ELF-1 (cell line): ENCODE measurements at regions not wholly inside any gene's neighbourhood (a gene's known extent, or its start where the extent isn't known, plus 50 kb on each side); places are given as distances from the start of the nearest gene placed in this dataset.
A peak's percentile ranks its signal among the peaks of the same experiment; 100 is the strongest.

Source experiments
- DNase-seq: peaks from one replicate; pipeline ENCODE4 v3.0.0-alpha.2; 2016; ENCODE audit warnings: low read depth, low spot score

DNA sequence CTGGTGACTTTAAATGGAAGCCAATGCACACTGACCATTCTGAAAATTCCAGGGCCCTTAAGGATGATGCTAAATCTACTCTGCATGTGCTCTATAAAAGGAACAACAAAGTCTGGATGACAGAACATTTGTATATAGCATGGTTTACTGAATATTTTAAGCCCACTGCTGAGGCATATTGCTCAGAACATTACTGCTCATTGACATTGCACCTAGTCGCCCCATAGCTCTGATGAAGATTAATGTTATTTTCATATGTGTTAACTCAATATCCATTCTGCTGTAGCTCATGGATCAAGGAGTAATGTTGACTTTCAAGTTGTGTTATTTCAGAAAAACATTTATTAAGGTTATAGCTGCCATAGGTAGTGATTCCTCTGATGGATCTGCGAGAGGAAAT is 827.5 kb upstream of the CHAC2 start:
- DNase-seq, result no peak

DNA sequence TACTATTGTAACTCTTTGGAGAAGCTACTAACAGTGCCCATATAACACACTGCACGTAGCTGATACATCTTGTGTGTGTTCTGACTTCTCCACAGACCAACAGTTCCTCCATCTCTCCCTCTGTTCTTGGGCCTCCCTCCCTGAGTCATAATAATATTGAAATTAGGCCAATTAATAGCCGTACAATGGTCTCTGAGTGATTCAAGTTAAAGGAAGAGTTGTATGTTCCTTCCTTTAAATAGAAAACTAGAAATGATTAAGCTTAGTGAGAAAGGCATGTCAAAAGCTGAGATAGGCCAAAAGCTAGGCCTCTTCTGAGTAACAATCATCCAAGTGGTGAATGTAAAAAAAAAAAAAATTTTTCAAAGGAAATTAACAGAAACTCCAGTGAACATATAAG is 828.4 kb upstream of the CHAC2 start:
- no peak for DNase-seq

DNA sequence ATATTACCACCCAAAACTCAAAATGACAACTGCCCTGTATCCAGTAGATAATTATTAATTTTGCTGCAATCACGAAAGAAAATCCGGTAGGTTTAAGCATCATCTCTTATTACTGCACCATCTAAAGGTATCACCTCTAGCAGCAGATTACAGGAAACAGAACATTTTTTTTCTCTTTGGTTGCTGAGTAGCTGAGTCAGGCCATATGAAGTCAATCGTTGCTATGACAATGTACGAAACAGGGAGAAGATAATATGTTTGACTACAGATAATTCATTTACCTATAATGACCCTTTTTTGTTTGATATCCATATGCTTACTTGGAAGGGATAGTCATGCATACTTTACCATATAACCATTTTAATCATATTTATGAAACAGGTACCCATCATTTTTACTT is 831.6 kb upstream of the CHAC2 start:
- DNase-seq, result no peak

DNA sequence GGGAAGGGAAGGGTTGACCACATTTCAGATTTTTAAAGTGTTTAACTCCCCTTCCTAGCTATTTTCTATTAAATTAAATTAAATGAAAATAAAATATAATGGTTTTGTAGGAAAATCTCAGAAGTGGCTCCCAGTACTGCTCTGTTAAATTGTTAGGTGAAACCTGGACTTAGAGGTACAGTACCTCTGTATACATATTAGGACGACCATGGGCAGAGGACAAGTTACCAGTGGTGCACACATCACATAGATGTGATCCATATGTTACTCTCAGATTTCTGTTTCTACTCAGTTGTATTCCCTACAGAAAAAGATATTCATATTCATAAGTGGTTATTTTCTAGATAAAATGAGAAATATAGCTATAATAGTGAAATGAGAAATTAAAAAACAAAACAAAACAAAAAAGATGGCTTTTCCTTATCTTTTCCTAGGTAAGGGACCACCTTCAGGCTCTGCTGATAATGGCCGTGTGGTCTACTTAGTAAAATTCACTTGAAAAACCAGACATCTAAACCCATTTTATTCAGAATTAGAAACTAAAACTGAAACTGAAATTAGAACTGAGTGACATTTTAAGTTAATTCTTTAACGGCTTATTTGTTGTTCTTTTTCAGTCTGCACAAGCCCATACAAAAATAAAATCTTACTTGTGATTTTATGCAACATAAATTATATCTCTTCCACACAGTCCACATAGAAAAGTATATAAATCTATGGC is 832.5 kb upstream of the CHAC2 start:
- DNase-seq, result no peak

DNA sequence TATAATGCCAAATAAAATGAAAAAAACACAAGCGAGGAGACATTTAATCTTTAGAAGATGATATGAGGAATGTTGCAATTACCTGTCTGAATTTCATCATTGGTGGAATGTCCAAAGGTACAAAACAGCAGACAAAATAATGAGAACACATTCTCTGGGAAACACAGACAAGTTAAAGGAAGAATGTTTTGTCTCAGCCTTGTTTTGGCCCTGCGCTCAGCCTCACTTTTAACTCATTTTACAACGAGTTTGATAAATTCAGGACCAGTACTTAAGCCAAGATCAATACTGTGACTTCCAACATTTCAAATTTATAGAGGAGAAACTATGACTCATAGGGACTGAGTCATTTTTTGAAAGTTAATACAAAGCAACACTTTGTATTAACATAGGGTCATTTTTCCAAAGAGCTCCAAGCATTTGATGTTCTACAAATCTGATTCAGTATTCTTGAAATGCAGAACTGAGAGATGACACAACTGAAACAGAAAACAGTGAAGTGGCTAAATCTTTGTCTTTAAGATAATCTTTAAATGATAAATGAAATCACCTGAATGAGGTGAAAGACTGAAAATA is 833.2 kb upstream of the CHAC2 start:
- DNase-seq, result no peak

DNA sequence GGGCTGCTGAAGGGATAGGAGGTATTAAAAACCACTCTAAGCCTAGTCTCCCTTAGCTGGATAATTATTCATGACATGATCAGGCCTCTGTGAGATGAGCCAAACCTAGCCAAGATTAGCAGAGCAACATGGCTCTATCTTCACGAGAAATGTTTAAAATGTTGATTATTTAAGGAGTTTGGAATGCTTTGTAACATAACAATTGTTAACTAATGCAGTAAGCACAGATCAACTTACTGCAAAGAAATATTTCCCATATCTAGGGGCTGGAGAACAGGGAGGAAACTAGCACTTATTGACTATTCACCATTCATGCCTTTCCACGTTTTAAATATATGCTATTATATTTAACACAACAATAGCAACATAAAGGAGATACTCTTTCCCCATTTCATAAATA is 833.7 kb upstream of the CHAC2 start:
- DNase-seq, result no peak

DNA sequence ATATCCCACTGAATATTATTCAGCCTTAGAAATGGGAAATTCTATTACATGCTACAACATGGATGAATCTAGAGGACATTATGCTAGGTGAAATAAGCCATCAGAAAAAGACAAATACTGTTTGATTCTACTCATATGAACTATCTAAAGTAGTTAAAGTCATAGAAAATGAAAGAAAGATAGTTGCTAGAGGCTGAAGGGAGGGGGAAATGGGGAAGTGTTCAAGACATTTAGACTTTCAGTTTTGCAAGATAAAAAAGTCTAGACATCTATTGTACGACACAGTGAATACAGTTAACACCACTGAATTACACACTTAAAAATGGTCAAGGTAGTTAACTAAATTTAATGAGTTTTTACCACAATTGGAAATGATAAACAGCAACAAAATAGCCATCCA is 835.9 kb upstream of the CHAC2 start:
- DNase-seq, result no peak

DNA sequence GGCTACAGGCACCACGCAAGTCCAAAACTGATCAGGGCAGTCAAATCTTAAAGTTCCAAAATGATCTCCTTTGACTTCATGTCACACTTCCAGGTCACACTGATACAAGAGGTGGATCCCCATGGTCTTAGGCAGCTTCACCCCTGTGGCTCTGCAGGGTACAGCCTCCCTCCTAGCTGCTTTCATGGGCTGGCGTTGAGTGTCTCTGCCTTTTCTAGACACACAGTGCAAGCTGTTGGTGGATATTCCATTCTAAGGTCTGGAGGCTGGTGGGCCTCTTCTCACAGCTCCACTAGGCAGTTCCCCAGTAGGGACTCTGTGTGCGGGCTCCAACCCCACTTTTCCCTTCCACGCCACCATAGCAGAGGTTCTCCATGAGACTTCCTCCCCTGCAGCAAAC is 838.2 kb upstream of the CHAC2 start:
- DNase-seq, result no peak

DNA sequence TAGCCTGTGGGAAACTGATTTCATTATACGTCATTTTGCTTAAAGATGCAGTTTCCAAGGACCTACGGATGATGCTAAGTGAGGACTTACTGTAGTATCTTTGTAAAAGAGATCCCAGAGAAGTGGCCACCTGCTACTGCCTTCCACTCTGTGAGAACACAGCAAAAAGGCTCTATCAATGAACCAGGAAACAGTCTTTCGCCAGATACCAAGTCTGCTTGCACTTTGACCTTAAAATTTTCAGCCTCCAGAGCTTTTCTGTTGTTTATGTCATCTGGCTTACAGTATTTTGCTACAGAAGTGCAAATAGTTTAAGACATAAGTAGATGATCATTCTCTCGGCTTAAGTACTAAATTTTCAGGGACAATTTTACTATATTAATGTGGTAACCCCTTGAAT is 847.9 kb upstream of the CHAC2 start:
- no peak for DNase-seq

DNA sequence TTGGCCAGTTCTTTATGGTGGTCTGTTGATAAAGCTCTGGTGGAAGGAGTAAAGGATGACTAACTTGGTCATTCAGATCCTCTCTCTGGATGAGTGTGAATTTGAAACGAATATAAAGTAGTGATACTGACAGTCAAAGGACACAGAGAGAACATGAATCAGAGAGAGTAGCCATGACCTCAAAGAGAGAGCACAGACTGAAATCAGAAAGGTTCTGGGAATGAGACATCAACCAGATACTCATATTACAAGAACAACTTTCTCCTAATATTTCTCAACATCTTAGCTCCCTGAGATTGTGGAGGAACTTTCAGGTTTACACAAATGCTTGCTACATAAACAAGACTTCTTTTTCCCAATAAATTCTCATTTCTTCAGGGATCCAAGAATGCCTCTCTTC is 849.1 kb upstream of the CHAC2 start:
- no peak for DNase-seq

DNA sequence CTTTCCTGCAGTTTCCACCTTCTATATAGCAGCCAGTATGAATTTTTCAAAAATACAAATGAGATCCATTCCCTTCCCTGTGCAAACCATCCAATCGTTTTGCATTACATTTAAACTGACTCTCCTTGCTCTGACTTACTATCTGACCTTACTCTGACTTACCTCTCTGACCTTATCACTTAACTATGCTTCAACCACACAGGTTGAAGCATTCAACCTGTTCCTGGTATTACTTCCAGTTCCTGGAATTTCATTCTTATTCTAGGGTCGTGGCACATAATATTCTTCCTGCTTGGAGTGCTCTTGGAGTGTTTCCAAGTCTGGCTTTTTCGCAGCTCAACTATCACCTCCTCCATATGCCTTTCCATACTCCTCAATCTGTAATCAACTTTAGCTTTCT is 850.6 kb upstream of the CHAC2 start:
- DNase-seq, result no peak

DNA sequence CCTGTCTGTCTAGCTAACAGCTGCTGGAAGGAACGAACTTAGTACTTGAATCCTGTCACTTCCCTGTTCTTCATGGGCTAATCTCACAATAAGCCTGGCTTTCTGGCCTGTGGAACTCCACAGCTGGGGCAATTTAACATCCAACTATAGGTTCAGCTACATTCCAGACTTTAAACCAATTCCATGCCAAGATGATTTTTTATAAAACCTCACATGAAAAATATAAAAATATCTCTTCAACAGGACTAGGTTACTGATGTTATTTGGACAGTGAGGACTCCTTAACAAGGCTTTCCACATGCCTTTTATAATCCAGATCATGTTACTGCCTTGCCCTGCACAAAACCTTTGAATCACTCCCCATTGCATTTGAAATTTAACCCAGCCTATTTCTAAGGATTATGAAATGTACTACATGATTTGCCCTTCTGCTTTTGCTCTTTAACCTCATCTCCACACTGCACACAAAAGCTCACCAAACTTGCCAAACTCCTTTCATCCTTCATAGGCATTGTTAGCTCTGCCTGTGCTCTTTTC is 863.2 kb upstream of the CHAC2 start:
- DNase-seq, result no peak

DNA sequence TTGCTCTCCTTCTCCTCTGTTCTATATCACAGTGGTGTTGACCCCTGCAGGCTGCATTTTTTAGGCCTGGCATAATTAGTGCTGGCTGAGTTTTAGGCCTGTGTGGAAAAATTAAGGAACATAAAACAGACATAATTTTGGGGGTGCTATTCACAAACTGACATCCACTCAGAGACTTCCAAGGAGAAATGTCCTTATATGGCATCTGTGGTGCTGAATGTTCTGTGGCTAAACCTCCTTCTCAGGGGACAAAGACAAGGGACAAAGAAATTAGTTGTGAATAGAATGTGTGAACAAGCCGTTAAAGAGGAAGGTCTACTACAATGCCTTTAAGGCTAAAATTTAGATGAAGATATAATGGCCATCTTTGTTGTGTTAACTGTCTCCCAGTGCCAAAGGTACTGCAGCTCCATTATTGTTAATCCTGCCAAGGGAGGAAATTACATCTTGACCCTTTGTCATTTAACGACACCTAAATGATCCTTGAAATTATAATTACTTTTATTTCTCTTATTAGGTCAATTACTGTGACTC is 870.0 kb upstream of the CHAC2 start:
- peak; percentile 1 for DNase-seq

DNA sequence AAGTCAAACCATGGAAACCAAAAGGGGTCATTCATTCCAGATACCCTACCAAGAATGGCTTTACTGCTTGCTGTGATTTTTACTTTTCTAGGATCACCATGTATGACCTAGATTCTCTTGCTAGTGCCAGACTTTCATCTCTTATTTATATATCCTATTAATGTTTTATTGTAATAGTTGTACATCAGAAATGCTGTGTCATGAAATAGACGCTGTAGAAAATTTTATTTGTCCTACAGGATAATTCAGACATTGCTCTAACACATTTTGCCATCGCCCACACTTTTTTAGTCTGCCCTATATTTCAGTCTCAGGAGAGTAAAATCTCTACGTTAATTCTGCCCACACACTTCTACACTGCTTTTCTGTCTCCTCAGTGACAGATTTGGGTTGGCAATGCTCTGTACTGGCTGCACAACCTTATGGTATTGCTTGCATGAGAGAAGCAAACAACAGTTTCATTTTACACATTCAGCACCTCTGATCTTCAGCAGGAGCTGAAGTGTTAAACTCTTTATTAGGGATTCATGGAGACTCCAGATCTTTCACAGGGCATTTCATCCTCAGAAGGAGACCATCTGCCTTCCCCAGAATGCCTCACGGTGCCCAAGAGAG is 871.8 kb upstream of the CHAC2 start:
- no peak for DNase-seq

DNA sequence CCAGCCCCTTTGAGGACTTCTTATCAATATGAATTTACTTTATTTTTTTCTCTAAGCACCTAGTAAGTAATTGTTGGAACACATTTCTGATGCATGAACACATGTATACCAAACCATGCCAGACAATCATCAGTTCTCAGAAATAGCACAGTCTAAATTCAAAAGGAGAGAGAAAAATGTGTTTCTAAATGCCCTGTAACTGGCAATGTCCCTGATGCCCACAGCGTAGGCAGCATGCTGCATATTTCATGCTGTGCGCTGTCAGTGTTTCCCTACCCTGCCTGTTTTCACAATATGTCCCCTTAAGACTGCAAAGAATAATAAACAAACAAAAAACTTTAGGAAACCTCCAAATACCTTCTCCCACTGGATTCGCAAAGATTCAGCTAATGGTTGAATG is 881.0 kb upstream of the CHAC2 start:
- no peak for DNase-seq

DNA sequence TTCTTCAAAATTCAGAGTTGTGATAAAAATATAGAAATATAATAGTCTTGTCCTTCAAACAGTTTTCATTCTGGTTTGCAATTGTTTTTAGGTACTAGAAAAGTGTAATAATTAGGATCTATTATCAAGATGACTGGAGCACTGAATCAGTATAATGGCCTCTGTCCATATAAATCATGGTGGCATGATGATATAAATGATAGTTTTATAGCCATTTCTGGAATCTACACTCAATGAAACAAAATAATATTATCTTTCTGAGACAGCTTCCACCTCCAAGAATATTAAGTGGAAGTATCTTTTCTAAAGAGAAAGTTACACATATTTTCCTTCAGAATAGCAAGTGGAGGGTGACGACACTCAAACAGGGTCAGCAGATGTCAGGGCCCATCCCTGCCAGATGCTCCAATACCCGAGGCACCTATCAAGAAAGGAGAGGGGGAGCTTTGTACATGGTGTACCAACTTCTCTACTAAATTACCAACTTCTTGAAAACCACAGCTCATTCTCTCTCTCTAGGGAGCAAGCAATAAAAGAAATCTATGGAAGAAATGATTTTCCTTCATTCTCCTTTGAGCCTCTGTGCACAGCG is 882.7 kb upstream of the CHAC2 start:
- DNase-seq, result no peak

DNA sequence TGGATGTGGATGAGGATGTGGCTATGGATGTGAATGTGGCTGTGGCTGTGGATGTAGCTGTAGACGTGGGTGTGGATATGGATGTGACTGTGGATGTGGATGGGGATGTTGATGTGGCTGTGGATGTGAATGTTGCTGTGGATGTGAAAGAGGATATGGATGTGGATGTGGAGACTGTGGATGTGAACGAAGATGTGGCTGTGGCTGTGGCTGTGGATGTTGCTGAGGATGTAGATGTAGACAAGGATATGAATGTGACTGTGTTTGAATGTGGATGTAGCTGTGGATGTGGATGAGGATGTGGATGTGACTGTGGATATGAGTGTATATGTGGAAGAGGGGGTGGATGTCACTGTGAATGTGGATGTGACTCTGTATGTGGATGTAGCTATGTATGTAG is 884.6 kb upstream of the CHAC2 start:
- DNase-seq, result no peak

DNA sequence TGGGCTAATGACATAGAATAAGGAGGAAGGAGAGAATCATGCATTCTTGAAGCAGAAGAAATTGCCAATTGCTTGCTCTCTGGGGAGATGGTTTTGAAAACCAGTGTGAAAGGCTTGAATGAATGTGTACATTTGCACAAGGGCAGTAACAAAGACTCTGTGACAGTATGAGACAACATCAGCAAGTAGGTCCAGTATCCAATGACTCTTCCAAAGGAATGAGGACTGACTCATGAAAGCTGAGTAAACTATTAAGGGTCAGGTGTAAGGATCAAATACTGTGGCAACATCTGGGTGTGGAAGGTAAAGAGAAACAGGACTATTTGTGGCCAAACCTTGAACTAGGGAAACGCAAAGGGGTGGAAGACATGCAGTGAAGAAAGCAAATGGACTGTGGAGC is 886.0 kb upstream of the CHAC2 start:
- DNase-seq, result no peak

DNA sequence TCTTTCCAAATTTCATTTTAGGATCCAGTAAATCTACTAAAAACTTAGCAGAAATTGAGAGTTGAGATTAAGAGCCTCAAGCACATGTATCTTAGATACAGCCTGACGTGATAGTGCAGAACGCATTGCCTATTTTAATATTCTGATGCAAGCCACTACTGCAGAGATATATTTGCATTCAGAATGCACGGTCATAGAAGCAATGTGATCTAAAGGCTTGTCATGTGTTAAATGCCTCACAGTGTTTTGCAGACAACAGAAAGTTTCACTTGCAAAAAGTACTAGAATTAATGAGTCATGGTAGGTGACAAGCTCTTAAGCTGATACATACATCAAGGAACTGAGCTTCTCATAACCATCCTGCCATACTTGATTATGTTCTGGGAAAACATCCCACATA is 886.7 kb upstream of the CHAC2 start:
- no peak for DNase-seq

DNA sequence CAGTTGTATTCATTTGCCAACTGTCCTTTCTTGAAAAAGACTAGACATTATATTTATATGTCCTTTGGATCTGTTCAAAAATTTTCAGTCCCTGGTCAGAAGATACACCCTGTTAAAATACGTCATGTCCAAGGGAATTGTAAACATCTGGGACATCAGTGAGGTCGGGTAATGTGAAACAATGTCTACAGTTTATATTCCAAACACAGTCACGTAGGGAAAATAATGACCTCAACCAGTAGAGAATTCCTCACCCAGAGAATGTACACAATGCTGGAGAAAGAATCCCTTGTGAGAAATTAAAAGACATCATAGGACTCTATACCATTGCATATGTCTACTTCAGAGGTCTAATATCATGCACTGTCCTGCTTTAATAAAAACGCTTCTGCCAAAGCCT is 888.0 kb upstream of the CHAC2 start:
- DNase-seq, result no peak

DNA sequence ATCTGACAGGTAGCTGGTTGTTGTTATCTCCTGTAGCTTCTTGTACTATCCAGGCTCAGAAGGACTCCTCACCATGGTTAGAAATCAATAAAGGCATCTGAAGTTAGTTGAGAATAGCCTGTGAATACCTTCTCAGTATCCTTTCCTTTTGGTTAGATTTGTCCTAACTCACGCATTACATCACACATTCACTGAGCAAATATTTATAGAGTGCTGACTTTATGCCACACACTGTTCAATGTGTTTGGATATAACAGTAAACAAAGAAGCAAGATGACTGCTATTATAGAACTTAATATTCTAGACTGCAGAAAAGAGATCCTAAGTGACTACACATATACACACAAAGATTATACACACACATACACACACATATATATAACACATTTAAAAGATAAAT is 889.9 kb upstream of the CHAC2 start:
- no peak for DNase-seq

DNA sequence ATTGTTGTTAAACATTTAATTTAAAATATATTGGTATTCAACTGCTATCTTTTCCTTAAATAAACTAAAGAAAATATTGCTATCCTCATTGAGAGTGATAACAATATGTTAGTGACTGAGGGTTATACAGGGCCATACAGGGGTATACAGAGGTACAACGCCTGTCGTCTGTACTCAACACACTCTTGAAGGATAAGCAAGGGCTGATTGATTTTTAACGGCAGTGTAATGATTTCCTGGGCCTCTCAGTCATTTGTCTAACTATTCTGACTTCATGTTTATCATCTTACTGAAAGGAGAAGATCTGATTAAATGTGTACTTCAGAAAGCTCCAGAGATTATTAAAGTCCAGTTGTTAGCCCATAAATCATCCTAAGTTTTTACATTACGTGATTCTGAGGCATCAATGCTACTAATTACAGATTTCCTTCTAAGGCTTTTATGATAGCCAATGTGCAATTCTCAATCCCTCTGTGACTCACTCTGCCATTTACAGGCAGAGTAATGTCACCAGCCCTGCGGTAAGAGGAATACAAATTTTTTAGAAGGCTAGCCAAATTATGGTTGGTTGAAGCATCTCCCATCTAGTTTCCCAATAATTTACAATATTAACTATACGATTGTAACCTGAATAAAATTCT is 893.0 kb upstream of the CHAC2 start:
- no peak for DNase-seq
